K562 (cell line): ENCODE measurements at regions not wholly inside any gene's neighbourhood (a gene's known extent, or its start where the extent isn't known, plus 50 kb on each side); places are given as distances from the start of the nearest gene placed in this dataset.

Experiments used
- ATAC-seq: fragments of 200-7000 bp; cut with Tn5 transposase; 3 replicates; pipeline ENCODE4 v1.9.1; 2020; ENCODE audit warnings: moderate library complexity
- BruUV-seq: library from RNA; stranded (reverse); fragments of 400-500 nt; replicated peaks from 2 replicates; lab custom pipeline; 2021; lab: Mats Ljungman, UMichigan
- CTCF ChIA-PET: fragments of 300-600 bp; formaldehyde crosslinking; extraction: SDS; loops from one replicate; lab custom pipeline; 2021; ENCODE audit warnings: low intra/inter-chr PET ratio; lab: Yijun Ruan, JAX
- POLR2A ChIA-PET: fragments of 300-600, 350-650 bp; sonication (Branson Sonifier 250); formaldehyde crosslinking; extraction: SDS; loops from one replicate; lab custom pipeline; 2021; ENCODE audit warnings: antibody characterized with exemption, inconsistent platforms; lab: Yijun Ruan, JAX
- DNase-seq, 4 experiments: peaks; one replicate each; pipeline versions ENCODE4 v3.0.0 to v3.0.0-alpha.2; 2011 to 2018; ENCODE audit warnings: low spot score in 3 of 4, mixed read lengths in 3 of 4; ENCODE audit errors: extremely low read depth in 1 of 4
- FAIRE-seq: peaks from 2 replicates; lab custom pipeline; 2011; peaks lifted over from hg19 to GRCh38; lab: Jason Lieb, UNC
- H2AFZ ChIP-seq: 2 replicates; pipeline ENCODE4 v1.6.0; 2011; ENCODE audit warnings: low read depth, low read length, control low read depth, inconsistent platforms
- H3K27ac ChIP-seq: fragments of 200-600 bp; 3 replicates; pipeline ENCODE4 v1.8.0; 2011; ENCODE audit warnings: low read depth, mild to moderate bottlenecking, control low read depth, inconsistent platforms, low read length, moderate library complexity, mixed read lengths; ENCODE audit errors: extremely low read depth
- H3K27me3 ChIP-seq, 2 experiments: fragments of 300-600 bp in 1 of 2; 2 replicates in 1 of 2; 3 replicates in 1 of 2; pipeline versions ENCODE4 v1.6.0 to v1.8.0; 2011; ENCODE audit warnings: inconsistent platforms in 2 of 2, low read length in 2 of 2, mild to moderate bottlenecking in 1 of 2, mixed read lengths in 1 of 2, moderate library complexity in 1 of 2; ENCODE audit not compliant: control insufficient read depth in 2 of 2, insufficient read depth in 2 of 2
- H3K36me3 ChIP-seq: fragments of 300-600 bp; 3 replicates; pipeline ENCODE4 v1.8.0; 2011; ENCODE audit warnings: mild to moderate bottlenecking, low read length, inconsistent platforms; ENCODE audit not compliant: control insufficient read depth, insufficient read depth
- H3K4me1 ChIP-seq, 2 experiments: fragments of 200-600 bp in 1 of 2; replicated peaks in 1 of 2; 2 replicates in 1 of 2; 3 replicates in 1 of 2; pipeline versions ENCODE4 v1.5.1 to v1.8.0; 2011; ENCODE audit warnings: inconsistent platforms in 2 of 2, low read length in 2 of 2, mild to moderate bottlenecking in 1 of 2, mixed read lengths in 1 of 2, moderate library complexity in 1 of 2; ENCODE audit not compliant: control insufficient read depth in 2 of 2, insufficient read depth in 2 of 2
- H3K4me2 ChIP-seq: 2 replicates; pipeline ENCODE4 v1.6.1; 2011; ENCODE audit warnings: low read length, control low read depth, inconsistent platforms, mixed read lengths; ENCODE audit not compliant: insufficient read depth
- H3K4me3 ChIP-seq: fragments of 200-600 bp; sonication (generic), shearing (Covaris generic); 2 replicates; pipeline ENCODE4 v1.5.1; 2016; ENCODE audit warnings: control low read depth, inconsistent platforms
- H3K79me2 ChIP-seq: fragments of 200-600 bp; 3 replicates; pipeline ENCODE4 v1.8.0; 2011; ENCODE audit warnings: low read length, inconsistent platforms; ENCODE audit not compliant: control insufficient read depth, insufficient read depth
- H3K9ac ChIP-seq, 2 experiments: 2 replicates each; pipeline versions ENCODE4 v1.6.0 to v1.6.1; 2011; ENCODE audit warnings: low read depth in 2 of 2, low read length in 2 of 2, control low read depth in 1 of 2, inconsistent platforms in 1 of 2, mild to moderate bottlenecking in 1 of 2, mixed read lengths in 1 of 2; ENCODE audit not compliant: insufficient read depth in 1 of 2
- H3K9me1 ChIP-seq: one replicate; pipeline ENCODE4 v1.6.0; 2011; ENCODE audit warnings: inconsistent platforms, mild to moderate bottlenecking, low read length, moderate library complexity; ENCODE audit not compliant: control insufficient read depth, insufficient read depth
- H3K9me3 ChIP-seq: replicated peaks from 2 replicates; pipeline ENCODE4 v1.5.1; 2011; ENCODE audit warnings: low read depth, low read length, inconsistent platforms; ENCODE audit not compliant: control insufficient read depth, insufficient read depth
- H4K20me1 ChIP-seq: replicated peaks from 2 replicates; pipeline ENCODE4 v1.6.1; 2011; ENCODE audit warnings: low read length, inconsistent platforms, mixed read lengths; ENCODE audit not compliant: control insufficient read depth, insufficient read depth
- BCOR ChIP-seq: fragments of 450-650 bp; IDR thresholded peaks from 2 replicates; pipeline ENCODE4 v1.6.1; 2016
- CXXC5 ChIP-seq: fragments of 250-450 bp; sonication (Bioruptor Pico); IDR thresholded peaks from 2 replicates; pipeline ENCODE4 v1.8.0; 2022; ENCODE audit warnings: inconsistent platforms, mild to moderate bottlenecking, moderate library complexity
- DACH1 ChIP-seq: fragments of 450-650 bp; IDR thresholded peaks from 2 replicates; pipeline ENCODE4 v1.6.1; 2018; ENCODE audit not compliant: partially characterized antibody
- GTF2A2 ChIP-seq: IDR thresholded peaks from 2 replicates; pipeline ENCODE4 v1.6.1; 2016; ENCODE audit warnings: mild to moderate bottlenecking, missing genetic modification characterization, missing compliant biosample characterization
- HIVEP1 ChIP-seq: fragments of 250-450 bp; sonication (Bioruptor Pico); IDR thresholded peaks from 2 replicates; pipeline ENCODE4 v1.4.0; 2020; ENCODE audit warnings: mild to moderate bottlenecking
- KLF6 ChIP-seq: fragments of 250-450 bp; sonication (Bioruptor Pico); IDR thresholded peaks from 2 replicates; pipeline ENCODE4 v1.4.0; 2020; ENCODE audit warnings: mild to moderate bottlenecking, moderate library complexity, borderline replicate concordance
- MCM5 ChIP-seq: fragments of 450-650 bp; IDR thresholded peaks from 2 replicates; pipeline ENCODE4 v1.6.1; 2016; ENCODE audit warnings: low read depth
- SMAD3 ChIP-seq: fragments of 450-650 bp; formaldehyde crosslinking; conservative IDR thresholded peaks from 2 replicates; pipeline ENCODE4 v1.4.0; 2020; ENCODE audit warnings: mild to moderate bottlenecking
- SMAD4 ChIP-seq: fragments of 250-450 bp; sonication (Bioruptor Pico); conservative IDR thresholded peaks from 2 replicates; pipeline ENCODE4 v1.8.0; 2021; ENCODE audit warnings: inconsistent platforms, mild to moderate bottlenecking, moderate library complexity
- SMC3 ChIP-seq: conservative IDR thresholded peaks from 2 replicates; pipeline ENCODE4 v1.6.1; 2011; ENCODE audit warnings: low read depth, low read length, improper control_type of control experiment; ENCODE audit not compliant: insufficient read depth
- ZNF165 ChIP-seq: fragments of 250-450 bp; sonication (Bioruptor Pico); IDR thresholded peaks from 2 replicates; pipeline ENCODE4 v1.4.0; 2020; ENCODE audit warnings: borderline replicate concordance
- ZNF239 ChIP-seq: fragments of 250-450 bp; sonication (Bioruptor Pico); IDR thresholded peaks from 2 replicates; pipeline ENCODE4 v1.4.0; 2020; ENCODE audit warnings: mild to moderate bottlenecking
- ZNF668 ChIP-seq: fragments of 250-450 bp; sonication (Bioruptor Pico); IDR thresholded peaks from 2 replicates; pipeline ENCODE4 v1.8.0; 2022; ENCODE audit warnings: mild to moderate bottlenecking, inconsistent platforms
- ZNF766 ChIP-seq: fragments of 200-800 bp; sonication (Bioruptor generic); conservative IDR thresholded peaks from 2 replicates; pipeline ENCODE4 v1.6.1; 2016; ENCODE audit warnings: missing genetic modification characterization, missing compliant biosample characterization
- WGBS: fragments of 100-300 bp; shearing (Covaris generic); methylation state at CpG from one replicate; pipeline ENCODE4 v1.1.6; 2016; ENCODE audit warnings: low coverage, mixed read lengths; ENCODE audit not compliant: insufficient coverage; ENCODE audit errors: missing lambda C conversion rate; 5-methylcytosine and 5-hydroxymethylcytosine counted together
- in situ Hi-C: fragments of 300-500 bp; cut with MboI; formaldehyde crosslinking; loops from 4 replicates; pipeline ENCODE4 v1.15.0; 2018; ENCODE audit warnings: inconsistent platforms, mixed read lengths
- intact Hi-C: fragments of 100-400 bp; cut with micrococcal nuclease; formaldehyde crosslinking; loops from 2 replicates; pipeline ENCODE4 v1.14.2; 2022
- TF ChIP-seq, protein P1 (sequence below): IDR thresholded peaks from 2 replicates; pipeline ENCODE4 v1.6.1; 2011; ENCODE audit warnings: borderline replicate concordance, low read depth, mild to moderate bottlenecking, moderate library complexity, low read length; ENCODE audit not compliant: insufficient read depth, poor library complexity, severe bottlenecking
- TF ChIP-seq, protein P2 (sequence below), 3 experiments: IDR thresholded peaks in 2 of 3; conservative IDR thresholded peaks in 1 of 3; 2 replicates each; pipeline ENCODE4 v1.5.1; 2011 to 2012; ENCODE audit warnings: low read length in 3 of 3, mild to moderate bottlenecking in 3 of 3, control low read depth in 2 of 3, improper control_type of control experiment in 1 of 3, inconsistent platforms in 1 of 3, low read depth in 1 of 3, mixed read lengths in 1 of 3, moderate library complexity in 1 of 3; ENCODE audit not compliant: insufficient read depth in 2 of 3
- TF ChIP-seq, protein P3 (sequence below), 2 experiments: fragments of 200-800 bp in 1 of 2; sonication (Bioruptor generic) in 1 of 2; sonication (generic) in 1 of 2; formaldehyde crosslinking in 1 of 2; IDR thresholded peaks in 1 of 2; conservative IDR thresholded peaks in 1 of 2; 2 replicates each; pipeline versions ENCODE4 v1.5.0 to v1.6.1; 2016 to 2020; ENCODE audit warnings: missing compliant biosample characterization in 1 of 2, missing genetic modification characterization in 1 of 2, missing genetic modification reagents in 1 of 2

DNA sequence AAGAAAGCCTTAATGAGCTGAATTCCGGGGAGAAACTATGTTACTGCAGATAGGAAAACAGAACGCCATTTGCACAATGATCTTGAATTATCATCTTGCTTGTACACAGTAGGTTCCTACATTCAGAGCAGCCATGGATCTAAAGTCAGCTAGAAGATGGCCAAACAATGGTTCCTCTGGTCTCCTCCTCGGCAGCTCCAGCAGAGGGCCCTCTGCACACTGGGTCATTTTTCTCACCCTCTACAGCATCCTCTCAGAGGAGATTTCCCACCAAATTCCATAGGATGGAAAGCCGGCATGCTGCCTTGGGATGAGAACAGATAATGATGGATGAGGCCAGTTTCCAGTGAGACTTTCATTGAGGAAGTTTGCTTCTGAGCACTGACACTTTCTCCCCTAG, 308.5 kb upstream of the NFE2L3 start:
- in situ Hi-C loops, result loop anchor here (25.0 kb wide), 1 partner anchor 456 kb away; no protein-coding TSS in a partner anchor
- Histone ChIP-seq H4K20me1 (no peaks in the 10 kb centered on the region), H3K79me2 (no peaks in the 10 kb centered on the region), H3K4me3 (no peak overlapping the region), H3K4me2 (no peak overlapping the region), H3K9me3 (no peaks in the 10 kb centered on the region), H3K9ac (no peak overlapping the region), H3K9me1 (no peaks in the 10 kb centered on the region), H3K27me3 (0 out of 5 replicates have a peak, but pooled peaks cover 0 to 2% of the 10 kb centered on the region in 2 experiments), H3K36me3 (no peaks in the 10 kb centered on the region), H3K27ac (no peak overlapping the region), H2AFZ (no peak overlapping the region), H3K4me1 (no peaks in the 10 kb centered on the region; a peak in 2 of 5 replicates)
- CTCF ChIA-PET, result interaction anchor here (0.7 kb wide), 1 partner anchor 8 kb away, joined by 4 read pairs; no protein-coding TSS in a partner anchor
- FAIRE-seq, result peak; percentile 42
- BruUV-seq, result no TSS peak
- intact Hi-C loops, result no loop called here
- ATAC-seq, result peak; percentile 55; the same call in 2 of the 3 replicates
- DNase-seq, result no peak
- POLR2A ChIA-PET, result interaction anchor here (0.8 kb wide), 1 partner anchor 13 kb away, joined by 3 read pairs; no protein-coding TSS in a partner anchor
- 0% methylated on average over 4 of the region's 4 CpGs for WGBS
- TF ChIP-seq GTF2A2 (tag), result no peak
- no peak for TF ChIP-seq MCM5
- no peak for TF ChIP-seq BCOR
- TF ChIP-seq ZNF766 (CRISPR knock-in tag), result peak; percentile 53; the same call in 1 of the 2 replicates
- peak; percentile 59 for TF ChIP-seq CXXC5
- TF ChIP-seq SMAD3 (CRISPR knock-in tag), result peak; percentile 82; the same call in 1 of the 2 replicates
- TF ChIP-seq ZNF239 (CRISPR knock-in tag), result peak; percentile 60
- 0 out of 2 replicates have a peak, but pooled peaks have one; percentile 5 for TF ChIP-seq SMC3
- TF ChIP-seq, protein P1, sequence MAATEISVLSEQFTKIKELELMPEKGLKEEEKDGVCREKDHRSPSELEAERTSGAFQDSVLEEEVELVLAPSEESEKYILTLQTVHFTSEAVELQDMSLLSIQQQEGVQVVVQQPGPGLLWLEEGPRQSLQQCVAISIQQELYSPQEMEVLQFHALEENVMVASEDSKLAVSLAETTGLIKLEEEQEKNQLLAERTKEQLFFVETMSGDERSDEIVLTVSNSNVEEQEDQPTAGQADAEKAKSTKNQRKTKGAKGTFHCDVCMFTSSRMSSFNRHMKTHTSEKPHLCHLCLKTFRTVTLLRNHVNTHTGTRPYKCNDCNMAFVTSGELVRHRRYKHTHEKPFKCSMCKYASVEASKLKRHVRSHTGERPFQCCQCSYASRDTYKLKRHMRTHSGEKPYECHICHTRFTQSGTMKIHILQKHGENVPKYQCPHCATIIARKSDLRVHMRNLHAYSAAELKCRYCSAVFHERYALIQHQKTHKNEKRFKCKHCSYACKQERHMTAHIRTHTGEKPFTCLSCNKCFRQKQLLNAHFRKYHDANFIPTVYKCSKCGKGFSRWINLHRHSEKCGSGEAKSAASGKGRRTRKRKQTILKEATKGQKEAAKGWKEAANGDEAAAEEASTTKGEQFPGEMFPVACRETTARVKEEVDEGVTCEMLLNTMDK, result peak; percentile 68
- no peak for TF ChIP-seq DACH1
- TF ChIP-seq, protein P2, sequence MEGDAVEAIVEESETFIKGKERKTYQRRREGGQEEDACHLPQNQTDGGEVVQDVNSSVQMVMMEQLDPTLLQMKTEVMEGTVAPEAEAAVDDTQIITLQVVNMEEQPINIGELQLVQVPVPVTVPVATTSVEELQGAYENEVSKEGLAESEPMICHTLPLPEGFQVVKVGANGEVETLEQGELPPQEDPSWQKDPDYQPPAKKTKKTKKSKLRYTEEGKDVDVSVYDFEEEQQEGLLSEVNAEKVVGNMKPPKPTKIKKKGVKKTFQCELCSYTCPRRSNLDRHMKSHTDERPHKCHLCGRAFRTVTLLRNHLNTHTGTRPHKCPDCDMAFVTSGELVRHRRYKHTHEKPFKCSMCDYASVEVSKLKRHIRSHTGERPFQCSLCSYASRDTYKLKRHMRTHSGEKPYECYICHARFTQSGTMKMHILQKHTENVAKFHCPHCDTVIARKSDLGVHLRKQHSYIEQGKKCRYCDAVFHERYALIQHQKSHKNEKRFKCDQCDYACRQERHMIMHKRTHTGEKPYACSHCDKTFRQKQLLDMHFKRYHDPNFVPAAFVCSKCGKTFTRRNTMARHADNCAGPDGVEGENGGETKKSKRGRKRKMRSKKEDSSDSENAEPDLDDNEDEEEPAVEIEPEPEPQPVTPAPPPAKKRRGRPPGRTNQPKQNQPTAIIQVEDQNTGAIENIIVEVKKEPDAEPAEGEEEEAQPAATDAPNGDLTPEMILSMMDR (IDR thresholded peaks at IDR 0.05 in 2 of 3, conservative IDR thresholded peaks at IDR 0.05 in 1 of 3; ENCODE audit: insufficient read depth in 2 of 3, low read depth in 1 of 3, low read length in 3 of 3), result peak; percentile 21 to 39 (median 37); a peak in 3 of 6 replicates
- TF ChIP-seq, protein P3, sequence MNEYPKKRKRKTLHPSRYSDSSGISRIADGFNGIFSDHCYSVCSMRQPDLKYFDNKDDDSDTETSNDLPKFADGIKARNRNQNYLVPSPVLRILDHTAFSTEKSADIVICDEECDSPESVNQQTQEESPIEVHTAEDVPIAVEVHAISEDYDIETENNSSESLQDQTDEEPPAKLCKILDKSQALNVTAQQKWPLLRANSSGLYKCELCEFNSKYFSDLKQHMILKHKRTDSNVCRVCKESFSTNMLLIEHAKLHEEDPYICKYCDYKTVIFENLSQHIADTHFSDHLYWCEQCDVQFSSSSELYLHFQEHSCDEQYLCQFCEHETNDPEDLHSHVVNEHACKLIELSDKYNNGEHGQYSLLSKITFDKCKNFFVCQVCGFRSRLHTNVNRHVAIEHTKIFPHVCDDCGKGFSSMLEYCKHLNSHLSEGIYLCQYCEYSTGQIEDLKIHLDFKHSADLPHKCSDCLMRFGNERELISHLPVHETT (CRISPR knock-in tag; conservative IDR thresholded peaks at IDR 0.05 in 1 of 2, IDR thresholded peaks at IDR 0.05 in 1 of 2), result peak in 1 of 2 experiments; percentile 65; a peak in 1 of 4 replicates
- TF ChIP-seq ZNF668 (CRISPR knock-in tag), result 0 out of 2 replicates have a peak, but pooled peaks have one; percentile 39
- TF ChIP-seq SMAD4 (CRISPR knock-in tag), result peak; percentile 79
- TF ChIP-seq ZNF165 (CRISPR knock-in tag), result peak; percentile 85; the same call in 1 of the 2 replicates
- TF ChIP-seq HIVEP1 (CRISPR knock-in tag), result peak; percentile 77
- TF ChIP-seq KLF6 (CRISPR knock-in tag), result peak; percentile 87
